Lung (tissue), 11 donors: ENCODE measurements at regions not wholly inside any gene's neighbourhood (a gene's known extent, or its start where the extent isn't known, plus 50 kb on each side); places are given as distances from the start of the nearest gene placed in this dataset.

ENCODE experiments used
- ATAC-seq: fragments of 200-7000 bp; cut with Tn5 transposase; one replicate; pipeline ENCODE4 v1.9.1; 2020; ENCODE audit warnings: moderate number of reproducible peaks; ENCODE audit not compliant: insufficient read depth, low FRiP score
- DNase-seq, 3 donors: peaks; one replicate each; pipeline ENCODE4 v3.0.0-alpha.2; 2013 to 2017
- H3K27ac ChIP-seq, 2 donors: one replicate each; pipeline ENCODE4 v1.5.1; 2013; ENCODE audit warnings: mild to moderate bottlenecking in 2 of 2, moderate library complexity in 2 of 2, control low read depth in 1 of 2, inconsistent platforms in 1 of 2, low read depth in 1 of 2, low read length in 1 of 2
- H3K27me3 ChIP-seq, 3 donors: one replicate each; pipeline ENCODE4 v1.5.1; 2013; ENCODE audit warnings: low read length in 2 of 3; ENCODE audit not compliant: control insufficient read depth in 3 of 3, insufficient read depth in 3 of 3
- H3K36me3 ChIP-seq, 4 donors: one replicate each; pipeline ENCODE4 v1.5.1; 2013; ENCODE audit warnings: low read length in 4 of 4, mild to moderate bottlenecking in 1 of 4, moderate library complexity in 1 of 4; ENCODE audit not compliant: control insufficient read depth in 4 of 4, insufficient read depth in 4 of 4
- H3K4me1 ChIP-seq, 5 donors: one replicate each; pipeline ENCODE4 v1.5.1; 2013; ENCODE audit warnings: low read length in 5 of 5, mild to moderate bottlenecking in 2 of 5, moderate library complexity in 1 of 5; ENCODE audit not compliant: control insufficient read depth in 5 of 5, insufficient read depth in 5 of 5
- H3K4me3 ChIP-seq: one replicate; pipeline ENCODE4 v1.5.1; 2013; ENCODE audit warnings: mild to moderate bottlenecking, control low read depth, moderate library complexity
- H3K9ac ChIP-seq, 2 donors: one replicate each; pipeline ENCODE4 v1.5.1; 2013; ENCODE audit warnings: low read length in 2 of 2, control low read depth in 1 of 2; ENCODE audit not compliant: insufficient read depth in 1 of 2
- H3K9me3 ChIP-seq, 4 donors: one replicate each; pipeline ENCODE4 v1.5.1; 2013; ENCODE audit warnings: low read length in 3 of 4, mild to moderate bottlenecking in 1 of 4, moderate library complexity in 1 of 4; ENCODE audit not compliant: control insufficient read depth in 4 of 4, insufficient read depth in 3 of 4
- WGBS, 2 donors: extraction: QIAGEN DNeasy Blood & Tissue Kit; methylation state at CpG; one replicate each; pipeline ENCODE4 v1.1.7; 2013; 5-methylcytosine and 5-hydroxymethylcytosine counted together
- TF ChIP-seq, protein P1 (sequence below): IDR thresholded peaks from 2 replicates; pipeline ENCODE4 v1.5.1; 2012; ENCODE audit warnings: mild to moderate bottlenecking; ENCODE audit errors: control extremely low read depth, extremely low read depth
- donor health status: control.
- donor health status: control.
- donor health status: Bipolar disorder and iron deficiency.
- donor health status: healthy.
- donor health status: DM: yes; HTN: yes; CAD: no.

DNA sequence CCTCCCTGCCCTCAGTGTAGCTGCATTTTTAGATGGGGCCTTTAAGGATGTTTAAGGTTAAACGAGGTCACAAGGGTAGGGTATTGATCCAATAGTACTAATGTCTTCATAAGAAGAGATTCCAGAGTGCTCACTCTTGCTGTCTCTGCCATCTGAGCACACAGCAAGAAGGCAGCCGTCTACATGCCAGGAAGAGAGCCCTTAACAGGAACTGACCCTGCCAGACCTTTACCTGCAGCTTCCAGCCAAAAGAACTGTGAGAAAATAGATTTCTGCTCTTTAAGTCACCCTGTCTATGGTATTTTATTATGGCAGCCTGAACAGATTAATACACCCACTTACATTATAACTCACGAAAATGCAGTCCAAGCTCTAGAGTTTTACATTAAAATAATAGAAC lies 685.3 kb upstream of the MARCKS start:
- ATAC-seq (no peak), DNase-seq (no peak)
- no peaks in the 10 kb centered on the region for H3K36me3 ChIP-seq
- H3K9me3 ChIP-seq: peaks cover 0 to 3% (median 1%) of the 10 kb centered on the region in 4 donors
- no peak overlapping the region for H3K27ac ChIP-seq
- no peak overlapping the region for H3K4me3 ChIP-seq
- 63 to 78% methylated on average over 3 of the region's 3 CpGs for WGBS, 2 donors
- H3K27me3 ChIP-seq: no peaks in the 10 kb centered on the region
- peak overlapping the region in 1 of 2 donors; percentile 49 for H3K9ac ChIP-seq
- H3K4me1 ChIP-seq: peaks cover 0 to 19% (median 3%) of the 10 kb centered on the region in 5 donors
- TF ChIP-seq, protein P1, sequence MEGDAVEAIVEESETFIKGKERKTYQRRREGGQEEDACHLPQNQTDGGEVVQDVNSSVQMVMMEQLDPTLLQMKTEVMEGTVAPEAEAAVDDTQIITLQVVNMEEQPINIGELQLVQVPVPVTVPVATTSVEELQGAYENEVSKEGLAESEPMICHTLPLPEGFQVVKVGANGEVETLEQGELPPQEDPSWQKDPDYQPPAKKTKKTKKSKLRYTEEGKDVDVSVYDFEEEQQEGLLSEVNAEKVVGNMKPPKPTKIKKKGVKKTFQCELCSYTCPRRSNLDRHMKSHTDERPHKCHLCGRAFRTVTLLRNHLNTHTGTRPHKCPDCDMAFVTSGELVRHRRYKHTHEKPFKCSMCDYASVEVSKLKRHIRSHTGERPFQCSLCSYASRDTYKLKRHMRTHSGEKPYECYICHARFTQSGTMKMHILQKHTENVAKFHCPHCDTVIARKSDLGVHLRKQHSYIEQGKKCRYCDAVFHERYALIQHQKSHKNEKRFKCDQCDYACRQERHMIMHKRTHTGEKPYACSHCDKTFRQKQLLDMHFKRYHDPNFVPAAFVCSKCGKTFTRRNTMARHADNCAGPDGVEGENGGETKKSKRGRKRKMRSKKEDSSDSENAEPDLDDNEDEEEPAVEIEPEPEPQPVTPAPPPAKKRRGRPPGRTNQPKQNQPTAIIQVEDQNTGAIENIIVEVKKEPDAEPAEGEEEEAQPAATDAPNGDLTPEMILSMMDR: no peak

DNA sequence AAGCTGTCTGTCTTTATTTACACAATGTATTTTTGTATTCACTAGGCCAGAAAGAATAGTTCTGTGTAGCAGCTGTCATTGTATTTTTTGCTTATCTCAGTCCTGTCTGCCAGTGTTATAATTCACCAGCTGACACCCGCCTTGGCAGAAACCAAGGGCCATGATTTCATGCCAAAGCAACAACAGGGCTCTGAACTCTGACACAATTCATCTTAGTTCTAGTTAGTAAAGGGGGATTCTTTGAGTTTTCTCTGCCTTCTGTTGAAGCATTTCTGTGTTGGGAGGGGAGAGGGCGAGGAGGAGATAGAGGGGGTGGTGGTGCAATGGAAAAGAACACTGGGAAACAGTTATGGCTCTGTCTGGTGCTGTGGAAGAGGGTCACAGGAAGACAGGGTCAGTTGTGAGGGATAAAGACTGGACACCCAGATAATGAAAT lies 684.6 kb upstream of the MARCKS start:
- H3K4me3 ChIP-seq: no peak overlapping the region
- WGBS, 2 donors: 49 to 65% methylated on average over 2 of the region's 2 CpGs
- no peak overlapping the region for H3K27ac ChIP-seq
- peaks cover 0 to 19% (median 3%) of the 10 kb centered on the region in 5 donors for H3K4me1 ChIP-seq
- TF ChIP-seq, protein P1: no peak
- H3K36me3 ChIP-seq: no peaks in the 10 kb centered on the region
- DNase-seq: peak; percentile 82 to 90 (median 90)
- H3K9ac ChIP-seq: no peak overlapping the region
- no peak for ATAC-seq
- H3K27me3 ChIP-seq: no peaks in the 10 kb centered on the region
- H3K9me3 ChIP-seq: peaks cover 0 to 3% (median 1%) of the 10 kb centered on the region in 4 donors

DNA sequence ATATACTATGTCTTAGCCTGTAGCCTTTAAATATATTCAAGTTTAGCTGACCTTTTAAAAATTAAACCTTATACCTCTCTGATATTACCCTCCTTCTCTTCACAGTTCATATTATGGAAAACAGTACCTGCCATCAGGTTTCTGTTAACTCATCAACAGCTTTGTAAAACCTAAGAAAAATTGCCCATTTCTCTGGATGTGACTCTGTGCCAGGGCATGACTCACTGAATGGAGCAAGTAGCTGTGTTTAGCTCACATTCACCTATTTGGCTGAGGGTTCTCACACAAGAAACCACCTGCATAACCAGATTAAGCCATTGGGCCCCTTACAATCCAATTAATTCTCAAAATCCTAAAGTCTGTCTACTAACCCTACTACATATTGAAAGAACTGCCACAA lies 678.8 kb upstream of the MARCKS start:
- Histone ChIP-seq H3K4me3 (no peak overlapping the region), H3K27ac (no peak overlapping the region), H3K9me3 (no peaks in the 10 kb centered on the region), H3K4me1 (no peaks in the 10 kb centered on the region), H3K36me3 (no peaks in the 10 kb centered on the region), H3K27me3 (no peaks in the 10 kb centered on the region), H3K9ac (no peak overlapping the region)
- no peak for DNase-seq
- ATAC-seq: no peak
- TF ChIP-seq, protein P1: no peak

DNA sequence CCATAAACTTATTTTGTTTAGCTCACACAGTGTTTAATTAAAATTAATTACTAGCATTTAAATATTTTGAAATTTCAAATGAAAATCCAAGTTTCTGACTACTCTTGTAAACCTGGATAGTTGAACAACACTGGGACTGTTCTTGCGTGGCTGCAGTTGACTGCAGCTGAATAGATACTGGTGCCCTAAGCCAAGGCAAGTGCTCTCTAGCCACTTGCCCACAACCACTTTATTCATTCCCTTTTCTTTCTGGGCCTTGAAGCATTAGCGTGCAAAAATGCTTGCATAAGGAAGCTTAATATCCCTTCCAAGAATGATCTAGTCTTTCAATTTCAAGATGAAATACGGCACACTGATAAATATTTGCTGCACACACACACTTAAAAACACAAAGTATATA lies 676.0 kb upstream of the MARCKS start:
- Histone ChIP-seq H3K36me3 (no peaks in the 10 kb centered on the region), H3K4me3 (no peak overlapping the region), H3K27me3 (no peaks in the 10 kb centered on the region), H3K9me3 (no peaks in the 10 kb centered on the region), H3K4me1 (peaks cover 0 to 4% (median 0%) of the 10 kb centered on the region in 5 donors), H3K27ac (no peak overlapping the region), H3K9ac (no peak overlapping the region)
- 89 to 91% methylated on average over 3 of the region's 3 CpGs for WGBS, 2 donors
- TF ChIP-seq, protein P1: no peak
- DNase-seq (no peak), ATAC-seq (no peak)
